ENCODE measurements at regions not wholly inside any gene's neighbourhood (a gene's known extent, or its start where the extent isn't known, plus 50 kb on each side); places are given as distances from the start of the nearest gene placed in this dataset.
"Not testable (repeated sequence)": the region's sequence is repeated elsewhere in the genome, so short reads cannot be mapped to it uniquely, and the experiment has no call there.

DNA sequence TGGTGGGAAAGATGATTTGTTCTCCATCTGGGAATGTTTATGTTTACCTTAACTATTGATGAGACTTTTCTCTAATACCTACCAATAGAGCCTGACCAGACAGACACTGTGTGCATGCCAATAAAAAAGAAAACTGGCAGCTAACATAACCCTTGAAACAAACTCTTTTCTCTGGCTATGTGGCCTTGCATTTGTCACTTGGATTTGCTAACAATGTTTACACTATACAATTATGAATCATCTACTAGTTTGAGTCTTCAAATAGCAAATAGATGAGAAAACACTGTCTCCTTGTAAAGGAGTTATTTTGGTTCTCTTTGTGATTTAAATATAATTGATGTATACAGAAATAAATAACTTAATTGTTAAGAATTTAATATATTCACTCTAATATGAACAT is 273.1 kb downstream of the SEMA3D start:
- no peaks in the 10 kb centered on the region for H3K4me1 ChIP-seq
- H3K36me3 ChIP-seq (ENCODE audit: low read depth, missing control alignments) = no peaks in the 10 kb centered on the region
- H3K4me3 ChIP-seq = no peak overlapping the region
- H3K27me3 ChIP-seq = no peaks in the 10 kb centered on the region
- no peak overlapping the region for H3K27ac ChIP-seq
- intact Hi-C loops (cut with DNase I; ENCODE audit: low total_unique reads) = no loop called here
- no peaks in the 10 kb centered on the region for H3K9me3 ChIP-seq
- no peak for DNase-seq
- TF ChIP-seq, protein P1, sequence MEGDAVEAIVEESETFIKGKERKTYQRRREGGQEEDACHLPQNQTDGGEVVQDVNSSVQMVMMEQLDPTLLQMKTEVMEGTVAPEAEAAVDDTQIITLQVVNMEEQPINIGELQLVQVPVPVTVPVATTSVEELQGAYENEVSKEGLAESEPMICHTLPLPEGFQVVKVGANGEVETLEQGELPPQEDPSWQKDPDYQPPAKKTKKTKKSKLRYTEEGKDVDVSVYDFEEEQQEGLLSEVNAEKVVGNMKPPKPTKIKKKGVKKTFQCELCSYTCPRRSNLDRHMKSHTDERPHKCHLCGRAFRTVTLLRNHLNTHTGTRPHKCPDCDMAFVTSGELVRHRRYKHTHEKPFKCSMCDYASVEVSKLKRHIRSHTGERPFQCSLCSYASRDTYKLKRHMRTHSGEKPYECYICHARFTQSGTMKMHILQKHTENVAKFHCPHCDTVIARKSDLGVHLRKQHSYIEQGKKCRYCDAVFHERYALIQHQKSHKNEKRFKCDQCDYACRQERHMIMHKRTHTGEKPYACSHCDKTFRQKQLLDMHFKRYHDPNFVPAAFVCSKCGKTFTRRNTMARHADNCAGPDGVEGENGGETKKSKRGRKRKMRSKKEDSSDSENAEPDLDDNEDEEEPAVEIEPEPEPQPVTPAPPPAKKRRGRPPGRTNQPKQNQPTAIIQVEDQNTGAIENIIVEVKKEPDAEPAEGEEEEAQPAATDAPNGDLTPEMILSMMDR (IDR thresholded peaks at IDR 0.05) = no peak
- TF ChIP-seq POLR2A (IDR thresholded peaks at IDR 0.05) = no peak

DNA sequence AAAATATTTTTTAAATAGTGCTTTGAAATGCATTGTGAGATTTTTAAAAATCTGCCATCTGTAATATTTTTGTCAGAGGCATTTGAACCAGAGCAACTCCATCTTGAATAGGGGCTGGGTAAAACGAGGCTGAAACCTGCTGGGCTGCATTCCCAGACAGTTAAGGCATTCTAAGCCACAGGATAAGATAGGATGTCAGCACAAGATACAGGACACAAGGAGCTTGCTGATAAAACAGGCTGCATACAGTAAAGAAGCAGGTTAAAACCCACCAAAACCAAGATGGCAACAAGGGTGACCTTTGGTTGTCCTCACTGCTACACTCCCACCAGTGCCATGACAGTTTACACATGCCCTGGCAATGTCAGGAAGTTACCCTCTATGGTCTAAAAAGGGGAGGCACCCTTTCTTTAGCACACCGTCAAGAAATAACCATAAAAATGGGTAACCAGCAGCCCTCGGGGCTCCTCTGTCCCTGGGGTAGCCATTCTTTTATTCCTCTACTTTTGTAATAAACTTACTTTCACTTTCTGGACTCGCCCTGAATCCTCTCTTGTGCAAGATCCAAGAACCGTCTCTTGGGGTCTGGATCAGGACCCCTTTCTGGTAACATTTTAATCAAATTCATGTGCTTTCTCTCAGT is 273.7 kb downstream of the SEMA3D start:
- Histone ChIP-seq H3K36me3 (ENCODE audit: low read depth, missing control alignments) (no peaks in the 10 kb centered on the region), H3K4me1 (no peaks in the 10 kb centered on the region), H3K27ac (no peak overlapping the region), H3K27me3 (no peaks in the 10 kb centered on the region), H3K4me3 (no peak overlapping the region), H3K9me3 (no peaks in the 10 kb centered on the region)
- TF ChIP-seq, protein P1 (IDR thresholded peaks at IDR 0.05) = no peak
- no peak for TF ChIP-seq POLR2A (IDR thresholded peaks at IDR 0.05)
- intact Hi-C loops (cut with DNase I; ENCODE audit: low total_unique reads) = no loop called here
- DNase-seq = no peak
- 74 to 80% methylated on average over 5 of the region's 5 CpGs for WGBS, 2 donors

DNA sequence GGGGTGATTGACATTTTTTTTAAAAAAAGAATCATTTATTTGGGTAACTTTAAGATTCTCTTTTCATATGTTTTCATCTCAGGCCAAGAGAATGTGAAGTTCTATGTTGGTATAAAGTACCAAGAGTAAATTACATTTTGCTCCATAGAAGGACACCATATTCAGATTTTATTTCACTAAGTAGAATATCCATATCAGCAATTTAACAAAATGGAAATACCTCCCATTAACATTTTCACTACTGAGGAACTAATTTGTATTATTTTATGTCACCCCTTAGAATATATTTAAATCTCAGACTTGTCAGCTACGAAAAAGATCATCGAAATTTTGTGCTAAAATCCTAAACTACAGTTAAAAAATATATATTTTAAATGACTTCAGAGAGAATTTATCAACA is 274.3 kb downstream of the SEMA3D start:
- DNase-seq = no peak
- H3K4me3 ChIP-seq = no peak overlapping the region
- intact Hi-C loops (cut with DNase I; ENCODE audit: low total_unique reads) = no loop called here
- no peak overlapping the region for H3K27ac ChIP-seq
- TF ChIP-seq POLR2A (IDR thresholded peaks at IDR 0.05) = no peak
- TF ChIP-seq, protein P1 (IDR thresholded peaks at IDR 0.05) = no peak
- H3K36me3 ChIP-seq (ENCODE audit: low read depth, missing control alignments) = no peaks in the 10 kb centered on the region
- no peaks in the 10 kb centered on the region for H3K9me3 ChIP-seq
- no peaks in the 10 kb centered on the region for H3K4me1 ChIP-seq
- WGBS, 2 donors = 88 to 89% methylated on average over 2 of the region's 2 CpGs
- H3K27me3 ChIP-seq = no peaks in the 10 kb centered on the region

DNA sequence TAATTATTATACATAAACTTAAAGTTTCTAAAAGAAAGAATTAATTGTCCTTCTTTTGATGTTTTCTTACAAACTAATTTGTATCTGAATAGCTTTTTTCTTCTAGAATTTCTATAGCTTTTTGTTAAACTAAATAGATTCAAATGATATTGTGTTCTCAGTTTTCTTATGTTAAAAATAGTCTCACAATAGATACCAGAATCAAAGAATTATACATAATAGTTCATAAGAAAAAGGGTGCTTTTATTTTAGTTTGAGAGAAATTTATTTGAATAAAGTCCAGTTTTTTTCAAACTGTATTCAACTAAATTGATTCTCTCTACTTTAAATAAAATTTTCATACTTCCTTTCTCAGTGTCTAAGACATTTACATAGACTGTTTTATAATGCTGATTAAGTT is 274.8 kb downstream of the SEMA3D start:
- Histone ChIP-seq H3K4me1 (no peaks in the 10 kb centered on the region), H3K9me3 (no peaks in the 10 kb centered on the region), H3K4me3 (no peak overlapping the region), H3K36me3 (ENCODE audit: low read depth, missing control alignments) (no peaks in the 10 kb centered on the region), H3K27ac (no peak overlapping the region), H3K27me3 (no peaks in the 10 kb centered on the region)
- intact Hi-C loops (cut with DNase I; ENCODE audit: low total_unique reads) = no loop called here
- no peak for TF ChIP-seq POLR2A (IDR thresholded peaks at IDR 0.05)
- TF ChIP-seq, protein P1 (IDR thresholded peaks at IDR 0.05) = no peak
- no peak for DNase-seq

DNA sequence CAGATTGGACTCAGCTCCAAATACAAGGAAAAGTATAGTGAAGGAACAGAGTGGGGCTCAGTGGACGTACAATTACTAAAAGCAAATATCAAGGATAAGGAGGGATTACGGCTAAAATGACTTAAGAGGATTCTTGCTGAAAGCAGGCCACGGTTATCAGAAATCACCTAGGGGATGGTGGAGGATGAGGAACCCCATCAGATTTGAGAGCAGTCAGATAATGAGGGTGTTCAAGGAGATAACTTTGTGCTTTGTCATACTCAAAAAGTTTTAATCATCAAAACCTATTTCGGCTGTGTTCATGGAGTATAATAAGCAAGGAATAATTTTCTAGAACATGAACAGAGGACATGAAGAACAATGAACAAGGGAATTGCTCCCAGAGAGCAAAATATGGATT is 275.8 kb downstream of the SEMA3D start:
- no peaks in the 10 kb centered on the region for H3K27me3 ChIP-seq
- no peak overlapping the region for H3K4me3 ChIP-seq
- WGBS, 2 donors = 85 to 93% methylated on average over 4 of the region's 4 CpGs
- TF ChIP-seq, protein P1 (IDR thresholded peaks at IDR 0.05) = no peak
- TF ChIP-seq POLR2A (IDR thresholded peaks at IDR 0.05) = no peak
- no peaks in the 10 kb centered on the region for H3K4me1 ChIP-seq
- H3K36me3 ChIP-seq (ENCODE audit: low read depth, missing control alignments) = no peaks in the 10 kb centered on the region
- intact Hi-C loops (cut with DNase I; ENCODE audit: low total_unique reads) = no loop called here
- no peak for DNase-seq
- no peak overlapping the region for H3K27ac ChIP-seq
- H3K9me3 ChIP-seq = no peaks in the 10 kb centered on the region

DNA sequence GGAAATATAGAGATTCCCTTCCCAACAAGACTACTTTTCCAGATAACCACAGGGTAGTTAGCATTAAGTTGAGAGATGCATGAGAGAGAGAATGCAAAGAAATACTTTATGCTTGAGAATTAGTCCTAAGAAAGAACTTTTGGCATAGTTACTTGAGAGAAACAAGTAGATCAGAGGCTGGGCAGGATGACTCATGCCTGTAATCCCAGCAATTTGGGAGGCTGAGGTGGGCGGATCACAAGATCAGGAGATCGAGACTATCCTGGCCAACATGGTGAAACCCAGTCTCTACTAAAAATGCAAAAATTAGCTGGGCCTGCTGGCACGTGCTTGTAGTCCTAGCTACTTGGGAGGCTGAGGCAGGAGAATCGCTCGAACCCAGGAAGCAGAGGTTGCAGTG is 276.5 kb downstream of the SEMA3D start:
- H3K27ac ChIP-seq; intact Hi-C loops (cut with DNase I; ENCODE audit: low total_unique reads); H3K9me3 ChIP-seq; H3K4me3 ChIP-seq; H3K4me1 ChIP-seq; H3K36me3 ChIP-seq (ENCODE audit: low read depth, missing control alignments); DNase-seq; H3K27me3 ChIP-seq: not testable (repeated sequence)
- 91 to 96% methylated on average over 5 of the region's 5 CpGs for WGBS, 2 donors
